ENCODE measurements at regions not wholly inside any gene's neighbourhood (a gene's known extent, or its start where the extent isn't known, plus 50 kb on each side); places are given as distances from the start of the nearest gene placed in this dataset.

DNA sequence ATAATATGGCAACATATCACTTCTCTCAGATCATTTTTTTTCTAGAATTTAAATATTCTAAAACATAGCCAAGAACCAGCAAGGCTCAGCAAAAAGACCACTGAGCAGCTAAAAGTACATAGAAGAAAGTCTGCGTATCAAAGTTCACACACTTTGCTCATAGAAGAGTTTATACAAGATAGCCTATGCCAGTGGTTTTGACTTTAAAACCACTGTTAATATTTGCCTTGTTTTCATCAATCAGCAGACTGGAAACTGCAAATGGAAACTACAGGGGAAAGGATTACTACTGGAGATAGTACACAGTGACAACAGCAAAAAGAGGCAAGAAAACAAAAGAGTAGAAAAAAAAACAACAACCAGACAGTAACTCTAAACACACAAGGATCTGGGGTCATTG lies 483.3 kb downstream of the ZSWIM6 start:
- ChIA-PET CTCF (no interaction called here), POLR2A (no interaction called here)
- Histone ChIP-seq H3K4me2 (ENCODE audit: insufficient read depth, low read length) (no peak overlapping the region), H3K4me1 (ENCODE audit: control insufficient read depth, extremely low read depth, insufficient read depth, low read length) (no peaks in the 10 kb centered on the region), H3K9me3 (replicated peaks; ENCODE audit: control insufficient read depth, insufficient read depth, low read length) (no peaks in the 10 kb centered on the region), H4K20me1 (replicated peaks; ENCODE audit: control insufficient read depth, extremely low read depth, insufficient read depth, low read length) (no peaks in the 10 kb centered on the region), H3K4me3 (replicated peaks in 1 of 3; ENCODE audit: insufficient read depth in 1 of 3, low read depth in 1 of 3, low read length in 3 of 3) (no peak overlapping the region), H3K79me2 (ENCODE audit: control insufficient read depth, insufficient read depth, low read length) (no peaks in the 10 kb centered on the region), H3K36me3 (ENCODE audit: control insufficient read depth in 2 of 2, extremely low read depth in 1 of 2, insufficient read depth in 2 of 2, low read length in 2 of 2) (no peaks in the 10 kb centered on the region), H2AFZ (ENCODE audit: low read depth, low read length) (no peak overlapping the region), H3K9me1 (replicated peaks; ENCODE audit: control insufficient read depth, extremely low read depth, insufficient read depth, low read length) (no peaks in the 10 kb centered on the region), H3K27ac (ENCODE audit: insufficient read depth, low read depth, low read length) (no peak overlapping the region), H3K9ac (replicated peaks; ENCODE audit: extremely low read depth, insufficient read depth, low read length) (no peak overlapping the region), H3K27me3 (ENCODE audit: control insufficient read depth in 2 of 2, insufficient read depth in 2 of 2, low read length in 2 of 2) (peaks cover 9 to 12% of the 10 kb centered on the region in 2 experiments)
- FAIRE-seq (no peak), DNase-seq (ENCODE audit: low read depth, low spot score) (no peak)
- TF ChIP-seq POLR2AphosphoS5 (IDR thresholded peaks at IDR 0.05; ENCODE audit: insufficient read depth, low read depth, low read length) (no peak), POLR2A (IDR thresholded peaks at IDR 0.05; ENCODE audit: low read depth, low read length) (no peak), GATA2 (IDR thresholded peaks at IDR 0.05; ENCODE audit: insufficient read depth, insufficient read length, low read depth, low read length) (no peak), MYC (IDR thresholded peaks at IDR 0.05; ENCODE audit: low read depth, low read length) (no peak), EZH2 (IDR thresholded peaks at IDR 0.05; ENCODE audit: borderline replicate concordance, low read depth, low read length, severe bottlenecking) (no peak), FOS (IDR thresholded peaks at IDR 0.05; ENCODE audit: borderline replicate concordance, insufficient read depth, low read length) (no peak), JUN (IDR thresholded peaks at IDR 0.05; ENCODE audit: borderline replicate concordance, insufficient read depth, insufficient read length, low read depth) (no peak)
- TF ChIP-seq, protein P1, sequence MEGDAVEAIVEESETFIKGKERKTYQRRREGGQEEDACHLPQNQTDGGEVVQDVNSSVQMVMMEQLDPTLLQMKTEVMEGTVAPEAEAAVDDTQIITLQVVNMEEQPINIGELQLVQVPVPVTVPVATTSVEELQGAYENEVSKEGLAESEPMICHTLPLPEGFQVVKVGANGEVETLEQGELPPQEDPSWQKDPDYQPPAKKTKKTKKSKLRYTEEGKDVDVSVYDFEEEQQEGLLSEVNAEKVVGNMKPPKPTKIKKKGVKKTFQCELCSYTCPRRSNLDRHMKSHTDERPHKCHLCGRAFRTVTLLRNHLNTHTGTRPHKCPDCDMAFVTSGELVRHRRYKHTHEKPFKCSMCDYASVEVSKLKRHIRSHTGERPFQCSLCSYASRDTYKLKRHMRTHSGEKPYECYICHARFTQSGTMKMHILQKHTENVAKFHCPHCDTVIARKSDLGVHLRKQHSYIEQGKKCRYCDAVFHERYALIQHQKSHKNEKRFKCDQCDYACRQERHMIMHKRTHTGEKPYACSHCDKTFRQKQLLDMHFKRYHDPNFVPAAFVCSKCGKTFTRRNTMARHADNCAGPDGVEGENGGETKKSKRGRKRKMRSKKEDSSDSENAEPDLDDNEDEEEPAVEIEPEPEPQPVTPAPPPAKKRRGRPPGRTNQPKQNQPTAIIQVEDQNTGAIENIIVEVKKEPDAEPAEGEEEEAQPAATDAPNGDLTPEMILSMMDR (IDR thresholded peaks at IDR 0.05; ENCODE audit: extremely low read depth in 1 of 2, insufficient read depth in 1 of 2, low read depth in 1 of 2, low read length in 2 of 2): no peak
- TF ChIP-seq, protein P2, sequence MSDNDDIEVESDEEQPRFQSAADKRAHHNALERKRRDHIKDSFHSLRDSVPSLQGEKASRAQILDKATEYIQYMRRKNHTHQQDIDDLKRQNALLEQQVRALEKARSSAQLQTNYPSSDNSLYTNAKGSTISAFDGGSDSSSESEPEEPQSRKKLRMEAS (IDR thresholded peaks at IDR 0.05; ENCODE audit: insufficient read depth, insufficient read length): no peak
- no TSS peak for BruUV-seq (replicated peaks)
- dilution Hi-C loops (cut with MboI; ENCODE audit: extremely low pct_ligation_motif_present, low sequenced_read_pairs) (no loop called here), intact Hi-C loops (cut with micrococcal nuclease) (loop anchor here (10.0 kb wide), 1 partner anchor 861 kb away; no protein-coding TSS in a partner anchor)
